Thyroid gland (tissue), 4 donors: ENCODE measurements at regions not wholly inside any gene's neighbourhood (a gene's known extent, or its start where the extent isn't known, plus 50 kb on each side); places are given as distances from the start of the nearest gene placed in this dataset.

ENCODE experiments used
- DNase-seq, 2 donors: peaks; one replicate each; pipeline ENCODE4 v3.0.0-alpha.2; 2019
- H3K27ac ChIP-seq, 3 donors: fragments of 200-600 bp; sonication (generic); 1 replicate in 2 of 3; 2 replicates in 1 of 3; pipeline ENCODE4 v1.5.1; 2016 to 2019; ENCODE audit warnings: mild to moderate bottlenecking in 1 of 3, moderate library complexity in 1 of 3
- H3K27me3 ChIP-seq: fragments of 200-600 bp; sonication (generic); one replicate; pipeline ENCODE4 v1.5.1; 2019
- H3K36me3 ChIP-seq, 2 donors: fragments of 200-600 bp; sonication (generic); one replicate each; pipeline ENCODE4 v1.5.1; 2016 to 2019
- H3K4me1 ChIP-seq, 2 donors: fragments of 200-600 bp; sonication (generic); one replicate each; pipeline ENCODE4 v1.5.1; 2017 to 2019
- H3K4me3 ChIP-seq, 3 donors: fragments of 200-600 bp; sonication (generic); replicated peaks in 1 of 3; 1 replicate in 2 of 3; 2 replicates in 1 of 3; pipeline ENCODE4 v1.5.1; 2016; ENCODE audit warnings: mild to moderate bottlenecking in 1 of 3
- H3K9me3 ChIP-seq: fragments of 200-600 bp; sonication (generic); one replicate; pipeline ENCODE4 v1.5.1; 2017
- POLR2A ChIP-seq, 2 donors: fragments of 450-650 bp; IDR thresholded peaks; one replicate each; pipeline ENCODE4 v1.6.1; 2017; ENCODE audit warnings: antibody characterized with exemption in 2 of 2, mild to moderate bottlenecking in 2 of 2, moderate library complexity in 1 of 2
- WGBS, 2 donors: methylation state at CpG; one replicate each; pipeline ENCODE4 v1.1.5; 2017; 5-methylcytosine and 5-hydroxymethylcytosine counted together
- intact Hi-C: fragments of 100-400 bp; cut with DNase I; formaldehyde crosslinking; loops from one replicate; pipeline ENCODE4 v1.15.1; 2023
- TF ChIP-seq, protein P1 (sequence below), 6 experiments: fragments of 200-600 bp in 3 of 6; fragments of 450-650 bp in 3 of 6; sonication (generic) in 3 of 6; IDR thresholded peaks; one replicate each; pipeline ENCODE4 v1.5.1; 2016 to 2019; ENCODE audit warnings: antibody characterized with exemption in 6 of 6, mild to moderate bottlenecking in 2 of 6, inconsistent platforms in 1 of 6, moderate library complexity in 1 of 6

DNA sequence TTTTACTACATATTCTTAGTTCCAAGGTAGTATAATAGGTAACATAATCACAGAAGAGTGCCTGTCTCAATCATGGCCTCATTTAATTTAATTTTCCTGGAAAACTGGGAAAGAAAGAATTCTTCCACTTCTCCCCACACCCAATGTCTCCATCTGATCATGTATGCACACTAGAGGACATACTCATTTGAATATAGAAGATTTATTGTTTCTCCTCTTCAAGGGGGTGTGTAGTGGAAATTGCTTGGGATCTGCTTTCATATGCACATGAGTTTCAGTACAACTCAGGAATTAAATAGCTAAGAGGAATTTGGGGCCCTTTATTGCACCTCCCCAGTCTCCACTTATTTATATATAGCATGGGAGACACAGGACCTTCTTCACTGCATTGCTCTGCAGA is 285.1 kb downstream of the SH3GL2 start:
- TF ChIP-seq, protein P1, sequence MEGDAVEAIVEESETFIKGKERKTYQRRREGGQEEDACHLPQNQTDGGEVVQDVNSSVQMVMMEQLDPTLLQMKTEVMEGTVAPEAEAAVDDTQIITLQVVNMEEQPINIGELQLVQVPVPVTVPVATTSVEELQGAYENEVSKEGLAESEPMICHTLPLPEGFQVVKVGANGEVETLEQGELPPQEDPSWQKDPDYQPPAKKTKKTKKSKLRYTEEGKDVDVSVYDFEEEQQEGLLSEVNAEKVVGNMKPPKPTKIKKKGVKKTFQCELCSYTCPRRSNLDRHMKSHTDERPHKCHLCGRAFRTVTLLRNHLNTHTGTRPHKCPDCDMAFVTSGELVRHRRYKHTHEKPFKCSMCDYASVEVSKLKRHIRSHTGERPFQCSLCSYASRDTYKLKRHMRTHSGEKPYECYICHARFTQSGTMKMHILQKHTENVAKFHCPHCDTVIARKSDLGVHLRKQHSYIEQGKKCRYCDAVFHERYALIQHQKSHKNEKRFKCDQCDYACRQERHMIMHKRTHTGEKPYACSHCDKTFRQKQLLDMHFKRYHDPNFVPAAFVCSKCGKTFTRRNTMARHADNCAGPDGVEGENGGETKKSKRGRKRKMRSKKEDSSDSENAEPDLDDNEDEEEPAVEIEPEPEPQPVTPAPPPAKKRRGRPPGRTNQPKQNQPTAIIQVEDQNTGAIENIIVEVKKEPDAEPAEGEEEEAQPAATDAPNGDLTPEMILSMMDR (IDR thresholded peaks at IDR 0.05) = no peak
- TF ChIP-seq POLR2A (IDR thresholded peaks at IDR 0.05) = no peak
- Histone ChIP-seq H3K27ac (no peak overlapping the region), H3K4me1 (no peaks in the 10 kb centered on the region), H3K27me3 (no peaks in the 10 kb centered on the region), H3K4me3 (no peak overlapping the region), H3K9me3 (no peaks in the 10 kb centered on the region), H3K36me3 (no peaks in the 10 kb centered on the region)
- DNase-seq = no peak
- intact Hi-C loops = no loop called here

DNA sequence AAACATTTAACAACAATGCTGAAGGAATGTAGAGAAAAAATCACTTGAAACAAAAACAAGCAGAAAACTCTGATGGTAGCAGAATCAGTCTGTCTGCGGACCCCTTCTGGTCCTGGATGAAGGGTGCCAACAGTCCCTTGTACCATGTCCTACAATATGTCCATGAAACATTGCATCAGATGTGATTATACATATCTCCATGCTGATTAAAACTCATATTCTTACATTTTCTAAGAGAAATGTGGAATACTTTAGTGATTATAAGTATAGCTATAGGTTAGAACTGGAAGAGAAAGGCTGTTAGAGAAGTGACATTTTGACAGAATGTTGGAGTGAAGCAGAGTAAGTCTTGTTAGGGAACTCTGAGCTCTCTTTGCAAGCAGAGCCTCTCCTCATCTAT is 286.1 kb downstream of the SH3GL2 start:
- no peaks in the 10 kb centered on the region for H3K27me3 ChIP-seq
- no peaks in the 10 kb centered on the region for H3K9me3 ChIP-seq
- H3K4me1 ChIP-seq = no peaks in the 10 kb centered on the region
- H3K4me3 ChIP-seq = no peak overlapping the region
- intact Hi-C loops = no loop called here
- DNase-seq = no peak
- WGBS, 2 donors = 94 to 95% methylated on average over 1 of the region's 1 CpG
- no peak for TF ChIP-seq POLR2A (IDR thresholded peaks at IDR 0.05)
- TF ChIP-seq, protein P1 (IDR thresholded peaks at IDR 0.05) = no peak
- no peaks in the 10 kb centered on the region for H3K36me3 ChIP-seq
- H3K27ac ChIP-seq = no peak overlapping the region

DNA sequence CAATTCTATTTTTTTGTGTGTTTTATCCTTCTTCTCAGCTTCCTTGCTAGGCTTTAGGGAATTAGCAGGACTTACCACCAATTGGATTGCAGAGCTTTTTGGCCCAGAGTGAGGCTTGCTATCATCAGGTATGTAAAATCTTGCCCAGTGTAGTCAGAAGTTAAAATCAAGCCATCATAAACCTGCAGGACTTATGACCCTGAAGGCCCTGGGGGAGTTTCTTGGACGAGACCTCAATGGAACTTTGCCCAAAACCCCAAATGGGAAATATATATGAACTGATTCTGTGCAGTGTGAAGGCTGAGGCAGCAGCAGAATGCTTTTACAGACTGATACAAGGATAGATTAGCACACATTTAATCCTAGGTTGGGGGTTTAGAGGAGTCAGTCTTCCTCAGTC is 287.0 kb downstream of the SH3GL2 start:
- no peaks in the 10 kb centered on the region for H3K27me3 ChIP-seq
- H3K9me3 ChIP-seq = no peaks in the 10 kb centered on the region
- 53 to 63% methylated on average over 1 of the region's 1 CpG for WGBS, 2 donors
- no peak overlapping the region for H3K27ac ChIP-seq
- intact Hi-C loops = no loop called here
- H3K36me3 ChIP-seq = no peaks in the 10 kb centered on the region
- no peak overlapping the region for H3K4me3 ChIP-seq
- no peaks in the 10 kb centered on the region for H3K4me1 ChIP-seq
- TF ChIP-seq, protein P1 (IDR thresholded peaks at IDR 0.05) = no peak
- no peak for TF ChIP-seq POLR2A (IDR thresholded peaks at IDR 0.05)
- DNase-seq = no peak

DNA sequence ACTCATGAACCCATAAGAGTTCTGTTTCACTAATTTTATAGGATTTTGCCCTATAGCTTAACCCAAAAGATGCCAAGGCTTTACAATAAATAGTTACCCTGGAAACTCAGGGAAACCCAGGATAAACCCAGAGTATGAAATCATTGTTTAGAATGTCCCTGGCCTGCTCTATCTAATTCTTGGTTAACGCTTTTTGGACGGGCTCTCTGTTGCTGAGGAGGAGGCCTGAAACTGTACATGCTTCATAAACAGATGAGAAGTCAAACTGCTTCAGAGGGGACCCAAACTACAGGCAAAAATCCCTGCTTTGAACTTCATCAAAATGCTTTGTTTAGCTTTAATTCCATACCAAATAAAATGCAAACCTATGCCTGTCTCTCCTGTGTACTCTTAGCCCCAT is 291.9 kb downstream of the SH3GL2 start:
- no peak for DNase-seq
- Histone ChIP-seq H3K27ac (no peak overlapping the region), H3K9me3 (no peaks in the 10 kb centered on the region), H3K4me1 (no peaks in the 10 kb centered on the region), H3K4me3 (no peak overlapping the region), H3K36me3 (no peaks in the 10 kb centered on the region), H3K27me3 (no peaks in the 10 kb centered on the region)
- intact Hi-C loops = no loop called here
- 72 to 77% methylated on average over 2 of the region's 2 CpGs for WGBS, 2 donors
- TF ChIP-seq, protein P1 (IDR thresholded peaks at IDR 0.05) = no peak
- no peak for TF ChIP-seq POLR2A (IDR thresholded peaks at IDR 0.05)

DNA sequence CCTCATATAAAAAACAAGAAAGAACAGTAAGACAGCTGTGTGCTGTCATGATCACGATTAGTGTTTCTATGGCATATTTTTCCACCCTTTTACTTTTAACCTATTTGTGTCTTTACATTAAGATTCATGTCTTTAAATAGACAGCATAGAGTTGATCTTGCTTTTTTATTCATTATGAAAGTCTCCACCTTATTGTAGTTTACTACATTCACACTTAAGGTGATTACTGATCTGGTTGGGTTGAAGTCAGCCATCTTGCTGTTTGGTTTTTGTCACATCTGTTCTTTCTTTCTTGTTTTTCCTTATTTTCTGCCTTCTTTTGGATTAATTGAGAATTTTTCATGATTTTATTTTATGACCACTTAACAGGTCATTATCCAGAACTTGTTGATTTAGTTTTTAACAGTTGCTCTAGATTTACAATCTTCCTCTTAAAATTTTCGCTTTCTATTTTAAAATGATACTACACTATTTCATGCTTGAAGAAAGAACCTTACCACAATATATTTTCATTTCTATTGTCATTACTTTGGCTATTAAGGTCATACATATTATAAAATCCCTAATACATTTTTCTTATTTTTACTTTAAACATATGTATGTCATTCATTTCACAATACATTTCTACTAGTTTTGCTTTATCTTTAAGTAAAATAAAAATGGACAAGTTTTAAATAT is 292.5 kb downstream of the SH3GL2 start:
- no peak for DNase-seq
- H3K4me3 ChIP-seq = no peak overlapping the region
- intact Hi-C loops = no loop called here
- TF ChIP-seq, protein P1 (IDR thresholded peaks at IDR 0.05) = no peak
- no peak for TF ChIP-seq POLR2A (IDR thresholded peaks at IDR 0.05)
- no peaks in the 10 kb centered on the region for H3K27me3 ChIP-seq
- H3K36me3 ChIP-seq = no peaks in the 10 kb centered on the region
- 91 to 94% methylated on average over 2 of the region's 2 CpGs for WGBS, 2 donors
- no peaks in the 10 kb centered on the region for H3K4me1 ChIP-seq
- no peak overlapping the region for H3K27ac ChIP-seq
- H3K9me3 ChIP-seq = no peaks in the 10 kb centered on the region
